H1 (cell line): ENCODE measurements at regions not wholly inside any gene's neighbourhood (a gene's known extent, or its start where the extent isn't known, plus 50 kb on each side); places are given as distances from the start of the nearest gene placed in this dataset.

Experiments used
- CTCF ChIA-PET: fragments of 300-600 bp; sonication (Branson Sonifier 250); formaldehyde crosslinking; loops from one replicate; lab custom pipeline; 2021; ENCODE audit not compliant: partially characterized antibody; lab: Charles Lee
- POLR2A ChIA-PET: fragments of 300-600 bp; sonication (Branson Sonifier 250); formaldehyde crosslinking; loops from one replicate; lab custom pipeline; 2021; ENCODE audit warnings: inconsistent platforms; ENCODE audit not compliant: partially characterized antibody; lab: Charles Lee
- DNase-seq, 2 experiments: peaks; one replicate each; pipeline versions ENCODE4 v3.0.0 to v3.0.0-alpha.2; 2010 to 2022; ENCODE audit warnings: low spot score in 2 of 2, low read depth in 1 of 2, mixed read lengths in 1 of 2
- FAIRE-seq: peaks from 2 replicates; lab custom pipeline; 2011; peaks lifted over from hg19 to GRCh38; lab: Jason Lieb, UNC
- H2AFZ ChIP-seq: 2 replicates; pipeline ENCODE4 v1.8.1; 2012; ENCODE audit warnings: low read length, inconsistent platforms
- H2AK5ac ChIP-seq: 2 replicates; pipeline ENCODE4 v1.6.1; 2013; ENCODE audit warnings: low read depth, low read length
- H2BK120ac ChIP-seq: replicated peaks from 2 replicates; pipeline ENCODE3; 2013; ENCODE audit warnings: low read depth, low read length, inconsistent platforms
- H2BK12ac ChIP-seq: 2 replicates; pipeline ENCODE4 v1.6.1; 2013; ENCODE audit warnings: low read depth, low read length
- H2BK15ac ChIP-seq: 2 replicates; pipeline ENCODE4 v1.6.1; 2013; ENCODE audit warnings: low read length
- H2BK20ac ChIP-seq: 2 replicates; pipeline ENCODE4 v1.6.1; 2013; ENCODE audit warnings: low read length
- H2BK5ac ChIP-seq: 2 replicates; pipeline ENCODE4 v1.6.1; 2013; ENCODE audit warnings: low read depth, low read length
- H3K14ac ChIP-seq: 2 replicates; pipeline ENCODE4 v1.6.1; 2013; ENCODE audit warnings: inconsistent platforms; ENCODE audit not compliant: insufficient read length
- H3K18ac ChIP-seq: 2 replicates; pipeline ENCODE4 v1.6.1; 2013; ENCODE audit warnings: low read length; ENCODE audit errors: extremely low read depth
- H3K23ac ChIP-seq: 2 replicates; pipeline ENCODE4 v1.6.1; 2013; ENCODE audit warnings: inconsistent platforms; ENCODE audit not compliant: insufficient read length
- H3K23me2 ChIP-seq: 2 replicates; pipeline ENCODE4 v1.6.1; 2013; ENCODE audit warnings: low read depth, low read length
- H3K27ac ChIP-seq: 2 replicates; pipeline ENCODE4 v1.6.1; 2011; ENCODE audit warnings: low read depth, low read length, inconsistent platforms
- H3K27me3 ChIP-seq, 4 experiments: replicated peaks in 1 of 4; 1 replicate in 1 of 4; 2 replicates in 3 of 4; pipeline versions ENCODE4 v1.6.1 to v1.8.1; 2011 to 2013; ENCODE audit warnings: low read length in 3 of 4, mild to moderate bottlenecking in 3 of 4, inconsistent platforms in 2 of 4, mixed read lengths in 2 of 4, moderate library complexity in 1 of 4; ENCODE audit not compliant: control insufficient read depth in 3 of 4, insufficient read depth in 3 of 4; ENCODE audit errors: extremely low read depth in 1 of 4
- H3K36me3 ChIP-seq, 4 experiments: 2 replicates each; pipeline versions ENCODE4 v1.6.1 to v1.8.1; 2011 to 2013; ENCODE audit warnings: mild to moderate bottlenecking in 4 of 4, low read length in 3 of 4, moderate library complexity in 2 of 4, control low read depth in 1 of 4, inconsistent platforms in 1 of 4; ENCODE audit not compliant: insufficient read depth in 4 of 4, control insufficient read depth in 2 of 4
- H3K4ac ChIP-seq: replicated peaks from 2 replicates; pipeline ENCODE3; 2013; ENCODE audit warnings: low read length, low read depth, mixed read lengths, inconsistent platforms; ENCODE audit not compliant: insufficient read length
- H3K4me1 ChIP-seq, 4 experiments: replicated peaks in 1 of 4; 1 replicate in 1 of 4; 2 replicates in 3 of 4; pipeline versions ENCODE4 v1.6.1 to v1.8.1; 2011 to 2013; ENCODE audit warnings: low read length in 3 of 4, inconsistent platforms in 2 of 4, mixed read lengths in 1 of 4; ENCODE audit not compliant: insufficient read depth in 4 of 4, control insufficient read depth in 3 of 4
- H3K4me2 ChIP-seq, 2 experiments: 2 replicates each; pipeline versions ENCODE4 v1.6.1 to v1.8.1; 2011 to 2013; ENCODE audit warnings: low read depth in 2 of 2, low read length in 2 of 2, control low read depth in 1 of 2, inconsistent platforms in 1 of 2, mild to moderate bottlenecking in 1 of 2; ENCODE audit not compliant: insufficient read depth in 1 of 2
- H3K4me3 ChIP-seq, 4 experiments: fragments of 200-600, 300-600 bp in 1 of 4; sonication (generic), shearing (Covaris generic), sonication (Bioruptor Twin) in 1 of 4; 2 replicates each; pipeline versions ENCODE4 v1.5.1 to v1.8.1; 2011 to 2016; ENCODE audit warnings: low read length in 4 of 4, low read depth in 3 of 4, control low read depth in 2 of 4, inconsistent platforms in 2 of 4, mild to moderate bottlenecking in 2 of 4, mixed read lengths in 1 of 4, moderate library complexity in 1 of 4; ENCODE audit not compliant: insufficient read depth in 2 of 4; ENCODE audit errors: extremely low read depth in 1 of 4
- H3K56ac ChIP-seq: replicated peaks from 2 replicates; pipeline ENCODE3; 2013; ENCODE audit warnings: low read depth, mild to moderate bottlenecking, mixed read lengths, low read length, inconsistent platforms; ENCODE audit not compliant: insufficient read length
- H3K79me1 ChIP-seq: 2 replicates; pipeline ENCODE4 v1.6.1; 2013; ENCODE audit warnings: low read depth, low read length, control low read depth
- H3K79me2 ChIP-seq, 2 experiments: 2 replicates each; pipeline versions ENCODE4 v1.6.1 to v1.8.1; 2012 to 2013; ENCODE audit warnings: low read length in 2 of 2, mild to moderate bottlenecking in 2 of 2, inconsistent platforms in 1 of 2; ENCODE audit not compliant: insufficient read depth in 2 of 2, control insufficient read depth in 1 of 2
- H3K9ac ChIP-seq, 4 experiments: replicated peaks in 1 of 4; 1 replicate in 1 of 4; 2 replicates in 3 of 4; pipeline versions ENCODE4 v1.6.1 to v1.8.1; 2011 to 2013; ENCODE audit warnings: low read depth in 3 of 4, low read length in 3 of 4, control low read depth in 2 of 4, mild to moderate bottlenecking in 2 of 4, moderate library complexity in 2 of 4, inconsistent platforms in 1 of 4; ENCODE audit errors: extremely low read depth in 1 of 4
- H3K9me3 ChIP-seq, 2 experiments: 2 replicates each; pipeline versions ENCODE4 v1.6.1 to v1.8.1; 2012 to 2013; ENCODE audit warnings: mild to moderate bottlenecking in 2 of 2, moderate library complexity in 2 of 2, control low read depth in 1 of 2, inconsistent platforms in 1 of 2, low read depth in 1 of 2, low read length in 1 of 2, mixed read lengths in 1 of 2; ENCODE audit not compliant: insufficient read depth in 2 of 2
- H4K20me1 ChIP-seq, 2 experiments: replicated peaks in 1 of 2; 2 replicates each; pipeline versions ENCODE3 to v1.8.1; 2011 to 2013; ENCODE audit warnings: inconsistent platforms in 2 of 2, low read length in 2 of 2, mild to moderate bottlenecking in 1 of 2; ENCODE audit not compliant: insufficient read depth in 2 of 2, control insufficient read depth in 1 of 2
- H4K5ac ChIP-seq: 2 replicates; pipeline ENCODE4 v1.6.1; 2013; ENCODE audit warnings: low read length, low read depth, mixed read lengths, inconsistent platforms; ENCODE audit not compliant: insufficient read length
- H4K8ac ChIP-seq: 2 replicates; pipeline ENCODE4 v1.8.0; 2013; ENCODE audit warnings: mild to moderate bottlenecking, moderate library complexity, low read length, inconsistent platforms; ENCODE audit not compliant: insufficient read depth; ENCODE audit errors: extremely low read depth
- H4K91ac ChIP-seq: replicated peaks from 2 replicates; pipeline ENCODE3; 2013; ENCODE audit warnings: low read length, mixed read lengths, inconsistent platforms; ENCODE audit not compliant: insufficient read length
- CHD1 ChIP-seq: IDR thresholded peaks from 2 replicates; pipeline ENCODE4 v1.6.1; 2012; ENCODE audit warnings: low read depth, low read length, improper control_type of control experiment
- EGR1 ChIP-seq: IDR thresholded peaks from 2 replicates; pipeline ENCODE4 v1.6.1; 2011; ENCODE audit warnings: low read depth, low read length, borderline replicate concordance
- HDAC6 ChIP-seq: IDR thresholded peaks from one replicate; pipeline ENCODE4 v1.7.1; 2012; ENCODE audit warnings: low read depth, mild to moderate bottlenecking, inconsistent platforms, low read length, moderate library complexity
- KDM4A ChIP-seq: IDR thresholded peaks from one replicate; pipeline ENCODE4 v1.7.1; 2012; ENCODE audit warnings: low read depth, mild to moderate bottlenecking, moderate library complexity, low read length, inconsistent platforms; ENCODE audit not compliant: severe bottlenecking
- MAFK ChIP-seq: IDR thresholded peaks from 2 replicates; pipeline ENCODE4 v1.6.1; 2012; ENCODE audit warnings: low read depth, mild to moderate bottlenecking, improper control_type of control experiment, low read length
- POLR2A ChIP-seq, 2 experiments: IDR thresholded peaks; 1 replicate in 1 of 2; 2 replicates in 1 of 2; pipeline ENCODE4 v1.6.1; 2011; ENCODE audit warnings: low read depth in 2 of 2, low read length in 2 of 2, mild to moderate bottlenecking in 2 of 2; ENCODE audit errors: control extremely low read depth in 1 of 2
- POLR2AphosphoS5 ChIP-seq: IDR thresholded peaks from 2 replicates; pipeline ENCODE4 v1.6.1; 2011; ENCODE audit warnings: low read depth, low read length
- SIN3A ChIP-seq, 2 experiments: IDR thresholded peaks in 1 of 2; conservative IDR thresholded peaks in 1 of 2; 2 replicates each; pipeline ENCODE4 v1.6.1; 2011 to 2012; ENCODE audit warnings: low read length in 2 of 2, improper control_type of control experiment in 1 of 2, low read depth in 1 of 2, mild to moderate bottlenecking in 1 of 2
- SP2 ChIP-seq: IDR thresholded peaks from 2 replicates; pipeline ENCODE4 v1.6.1; 2012; ENCODE audit warnings: mild to moderate bottlenecking, low read length, inconsistent platforms
- SP4 ChIP-seq: IDR thresholded peaks from 2 replicates; pipeline ENCODE4 v1.6.1; 2012; ENCODE audit warnings: low read length, inconsistent platforms
- YY1 ChIP-seq: IDR thresholded peaks from 2 replicates; pipeline ENCODE4 v1.6.1; 2011; ENCODE audit warnings: low read depth, mild to moderate bottlenecking, low read length
- WGBS, 2 experiments: shearing (Covaris generic) in 1 of 2; methylation state at CpG; one replicate each; pipeline versions ENCODE4 v1.1.6 to v1.1.7; 2013 to 2015; ENCODE audit warnings: low lambda C conversion rate in 2 of 2, mixed read lengths in 2 of 2, inconsistent platforms in 1 of 2, low coverage in 1 of 2, missing lambda C conversion rate in 1 of 2; ENCODE audit not compliant: insufficient replicate concordance in 2 of 2, insufficient coverage in 1 of 2, insufficient read length in 1 of 2; ENCODE audit errors: extremely low coverage in 1 of 2, missing lambda C conversion rate in 1 of 2; 5-methylcytosine and 5-hydroxymethylcytosine counted together
- TF ChIP-seq, protein P1 (sequence below): IDR thresholded peaks from 2 replicates; pipeline ENCODE4 v1.6.1; 2012; ENCODE audit warnings: inconsistent platforms
- TF ChIP-seq, protein P2 (sequence below): IDR thresholded peaks from 2 replicates; pipeline ENCODE4 v1.6.1; 2012; ENCODE audit warnings: inconsistent platforms
- TF ChIP-seq, protein P3 (sequence below): IDR thresholded peaks from 2 replicates; pipeline ENCODE4 v1.6.1; 2011; ENCODE audit warnings: low read length, improper control_type of control experiment

DNA sequence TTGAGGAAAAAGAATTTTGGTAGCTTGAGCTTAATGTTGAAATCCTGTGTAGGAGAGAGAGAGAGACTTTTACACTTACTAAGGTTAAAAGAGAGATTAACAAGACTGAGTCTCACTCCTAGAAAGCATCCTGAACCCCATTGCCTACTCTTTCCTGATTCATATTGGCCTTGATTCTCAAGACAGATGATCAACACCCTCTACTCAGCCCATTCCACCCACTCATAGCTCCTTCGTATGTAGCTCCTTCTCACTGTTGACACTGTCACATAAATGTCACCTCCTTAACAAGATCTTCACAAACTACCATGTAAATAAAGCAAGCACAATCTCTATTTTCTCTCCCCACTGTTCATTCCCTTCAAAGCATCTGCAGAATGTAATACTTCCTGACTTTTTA, 574.6 kb upstream of the LMCD1 start:
- no peak overlapping the region for H2BK12ac ChIP-seq
- H3K4me2 ChIP-seq: no peak overlapping the region
- no peaks in the 10 kb centered on the region for H4K20me1 ChIP-seq
- H3K79me2 ChIP-seq: no peaks in the 10 kb centered on the region
- 90% methylated on average over 1 of the region's 1 CpG; no CpG with 5 or more reads in 1 of the 2 experiments for WGBS, 2 experiments
- H2BK15ac ChIP-seq: no peak overlapping the region
- no peak overlapping the region for H4K5ac ChIP-seq
- H3K4me1 ChIP-seq: peaks cover 0 to 3% (median 0%) of the 10 kb centered on the region in 4 experiments; a peak in 1 of 7 replicates
- no peaks in the 10 kb centered on the region for H3K79me1 ChIP-seq
- H2AK5ac ChIP-seq: no peak overlapping the region
- no peak overlapping the region for H4K8ac ChIP-seq
- H3K14ac ChIP-seq: no peak overlapping the region
- H2AFZ ChIP-seq: no peak overlapping the region
- no peak overlapping the region for H2BK5ac ChIP-seq
- DNase-seq (no peak), FAIRE-seq (no peak)
- H4K91ac ChIP-seq: no peak overlapping the region
- H3K27me3 ChIP-seq: no peaks in the 10 kb centered on the region
- ChIA-PET CTCF (no interaction called here), POLR2A (no interaction called here)
- no peaks in the 10 kb centered on the region for H3K36me3 ChIP-seq
- H3K56ac ChIP-seq: no peak overlapping the region
- H3K9me3 ChIP-seq: no peaks in the 10 kb centered on the region
- no peak overlapping the region for H3K27ac ChIP-seq
- H2BK120ac ChIP-seq: no peak overlapping the region
- no peak overlapping the region for H3K18ac ChIP-seq
- no peak overlapping the region for H3K4me3 ChIP-seq
- H3K4ac ChIP-seq: no peak overlapping the region
- no peak overlapping the region for H2BK20ac ChIP-seq
- no peak overlapping the region for H3K9ac ChIP-seq
- H3K23ac ChIP-seq: no peak overlapping the region
- no peaks in the 10 kb centered on the region for H3K23me2 ChIP-seq
- TF ChIP-seq, protein P1, sequence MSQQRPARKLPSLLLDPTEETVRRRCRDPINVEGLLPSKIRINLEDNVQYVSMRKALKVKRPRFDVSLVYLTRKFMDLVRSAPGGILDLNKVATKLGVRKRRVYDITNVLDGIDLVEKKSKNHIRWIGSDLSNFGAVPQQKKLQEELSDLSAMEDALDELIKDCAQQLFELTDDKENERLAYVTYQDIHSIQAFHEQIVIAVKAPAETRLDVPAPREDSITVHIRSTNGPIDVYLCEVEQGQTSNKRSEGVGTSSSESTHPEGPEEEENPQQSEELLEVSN: no peak
- TF ChIP-seq SP4 (no peak), SP2 (no peak), SIN3A (conservative IDR thresholded peaks at IDR 0.05 in 1 of 2, IDR thresholded peaks at IDR 0.05 in 1 of 2; ENCODE audit: low read depth in 1 of 2, low read length in 2 of 2) (no peak), POLR2AphosphoS5 (no peak), CHD1 (no peak), EGR1 (no peak), POLR2A (IDR thresholded peaks at IDR 0.05; ENCODE audit: control extremely low read depth in 1 of 2, low read depth in 2 of 2, low read length in 2 of 2) (no peak), MAFK (no peak), YY1 (no peak), HDAC6 (no peak), KDM4A (no peak)
- TF ChIP-seq, protein P2, sequence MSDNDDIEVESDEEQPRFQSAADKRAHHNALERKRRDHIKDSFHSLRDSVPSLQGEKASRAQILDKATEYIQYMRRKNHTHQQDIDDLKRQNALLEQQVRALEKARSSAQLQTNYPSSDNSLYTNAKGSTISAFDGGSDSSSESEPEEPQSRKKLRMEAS: no peak
- TF ChIP-seq, protein P3, sequence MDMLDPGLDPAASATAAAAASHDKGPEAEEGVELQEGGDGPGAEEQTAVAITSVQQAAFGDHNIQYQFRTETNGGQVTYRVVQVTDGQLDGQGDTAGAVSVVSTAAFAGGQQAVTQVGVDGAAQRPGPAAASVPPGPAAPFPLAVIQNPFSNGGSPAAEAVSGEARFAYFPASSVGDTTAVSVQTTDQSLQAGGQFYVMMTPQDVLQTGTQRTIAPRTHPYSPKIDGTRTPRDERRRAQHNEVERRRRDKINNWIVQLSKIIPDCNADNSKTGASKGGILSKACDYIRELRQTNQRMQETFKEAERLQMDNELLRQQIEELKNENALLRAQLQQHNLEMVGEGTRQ: no peak
